ENCODE measurements at regions not wholly inside any gene's neighbourhood (a gene's known extent, or its start where the extent isn't known, plus 50 kb on each side); places are given as distances from the start of the nearest gene placed in this dataset.

GRCh38 chr17:68169840-68170239, 78.0 kb upstream of the AMZ2 start:
- H3K4me3 ChIP-seq (ENCODE audit: low read depth, low read length, poor library complexity, severe bottlenecking), result no peak overlapping the region
- no peaks in the 10 kb centered on the region for H3K9me3 ChIP-seq (ENCODE audit: low read length)
- no peaks in the 10 kb centered on the region for H3K9me2 ChIP-seq (ENCODE audit: low read depth, low read length)
- no peaks in the 10 kb centered on the region for H3K27me3 ChIP-seq (ENCODE audit: insufficient read depth, low read length)
- no peaks in the 10 kb centered on the region for H4K20me1 ChIP-seq (ENCODE audit: insufficient read depth, low read length)
- no peaks in the 10 kb centered on the region for H3K79me2 ChIP-seq (ENCODE audit: insufficient read depth, low read length)
- no peaks in the 10 kb centered on the region for H3K36me3 ChIP-seq (ENCODE audit: insufficient read depth, low read length)
- H3K4me1 ChIP-seq (ENCODE audit: insufficient read depth, low read length, severe bottlenecking), result peaks cover 35% of the 10 kb centered on the region
- TF ChIP-seq EZH2 (IDR thresholded peaks at IDR 0.05; ENCODE audit: borderline replicate concordance, low read length), result no peak
- no peak for TF ChIP-seq CTCF (IDR thresholded peaks at IDR 0.05; ENCODE audit: low read length)
- H2AFZ ChIP-seq (ENCODE audit: low read length), result no peak overlapping the region
- H3F3A ChIP-seq (ENCODE audit: insufficient read depth, low read length), result no peaks in the 10 kb centered on the region
- H3K27ac ChIP-seq (ENCODE audit: low read depth, low read length, poor library complexity, severe bottlenecking), result no peak overlapping the region
- H3K9ac ChIP-seq (ENCODE audit: low read length), result no peak overlapping the region
- H3K4me2 ChIP-seq (ENCODE audit: low read length), result no peak overlapping the region

- Histone ChIP-seq H3K4me1 (ENCODE audit: insufficient read depth, low read length, severe bottlenecking) (peaks cover 35% of the 10 kb centered on the region), H3K4me2 (ENCODE audit: low read length) (no peak overlapping the region), H2AFZ (ENCODE audit: low read length) (no peak overlapping the region), H3K9ac (ENCODE audit: low read length) (no peak overlapping the region), H3K27me3 (ENCODE audit: insufficient read depth, low read length) (no peaks in the 10 kb centered on the region), H3K36me3 (ENCODE audit: insufficient read depth, low read length) (no peaks in the 10 kb centered on the region), H3K79me2 (ENCODE audit: insufficient read depth, low read length) (no peaks in the 10 kb centered on the region), H4K20me1 (ENCODE audit: insufficient read depth, low read length) (no peaks in the 10 kb centered on the region), H3F3A (ENCODE audit: insufficient read depth, low read length) (no peaks in the 10 kb centered on the region), H3K4me3 (ENCODE audit: low read depth, low read length, poor library complexity, severe bottlenecking) (no peak overlapping the region), H3K9me2 (ENCODE audit: low read depth, low read length) (no peaks in the 10 kb centered on the region), H3K9me3 (ENCODE audit: low read length) (no peaks in the 10 kb centered on the region), H3K27ac (ENCODE audit: low read depth, low read length, poor library complexity, severe bottlenecking) (no peak overlapping the region)
- TF ChIP-seq CTCF (IDR thresholded peaks at IDR 0.05; ENCODE audit: low read length), result no peak
- TF ChIP-seq EZH2 (IDR thresholded peaks at IDR 0.05; ENCODE audit: borderline replicate concordance, low read length), result no peak
Observed at GRCh38 chr17:68170246-68170645, 77.6 kb upstream of the AMZ2 start.

- Histone ChIP-seq H3K4me3 (ENCODE audit: low read depth, low read length, poor library complexity, severe bottlenecking) (no peak overlapping the region), H3F3A (ENCODE audit: insufficient read depth, low read length) (no peaks in the 10 kb centered on the region), H3K36me3 (ENCODE audit: insufficient read depth, low read length) (no peaks in the 10 kb centered on the region), H3K27ac (ENCODE audit: low read depth, low read length, poor library complexity, severe bottlenecking) (no peak overlapping the region), H3K79me2 (ENCODE audit: insufficient read depth, low read length) (no peaks in the 10 kb centered on the region), H3K4me1 (ENCODE audit: insufficient read depth, low read length, severe bottlenecking) (peaks cover 29% of the 10 kb centered on the region), H3K9ac (ENCODE audit: low read length) (no peak overlapping the region), H2AFZ (ENCODE audit: low read length) (no peak overlapping the region), H4K20me1 (ENCODE audit: insufficient read depth, low read length) (no peaks in the 10 kb centered on the region), H3K4me2 (ENCODE audit: low read length) (no peak overlapping the region; the same call in 1 of the 2 replicates), H3K9me2 (ENCODE audit: low read depth, low read length) (no peaks in the 10 kb centered on the region), H3K9me3 (ENCODE audit: low read length) (no peaks in the 10 kb centered on the region), H3K27me3 (ENCODE audit: insufficient read depth, low read length) (no peaks in the 10 kb centered on the region)
- TF ChIP-seq CTCF (IDR thresholded peaks at IDR 0.05; ENCODE audit: low read length) (peak; percentile 95), EZH2 (IDR thresholded peaks at IDR 0.05; ENCODE audit: borderline replicate concordance, low read length) (no peak)
Observed at GRCh38 chr17:68172461-68172954, 75.3 kb upstream of the AMZ2 start.

Measured in OCI-LY1 (cell line).